ENCODE measurements at regions not wholly inside any gene's neighbourhood (a gene's known extent, or its start where the extent isn't known, plus 50 kb on each side); places are given as distances from the start of the nearest gene placed in this dataset.
"Not testable (repeated sequence)": the region's sequence is repeated elsewhere in the genome, so short reads cannot be mapped to it uniquely, and the experiment has no call there.

DNA sequence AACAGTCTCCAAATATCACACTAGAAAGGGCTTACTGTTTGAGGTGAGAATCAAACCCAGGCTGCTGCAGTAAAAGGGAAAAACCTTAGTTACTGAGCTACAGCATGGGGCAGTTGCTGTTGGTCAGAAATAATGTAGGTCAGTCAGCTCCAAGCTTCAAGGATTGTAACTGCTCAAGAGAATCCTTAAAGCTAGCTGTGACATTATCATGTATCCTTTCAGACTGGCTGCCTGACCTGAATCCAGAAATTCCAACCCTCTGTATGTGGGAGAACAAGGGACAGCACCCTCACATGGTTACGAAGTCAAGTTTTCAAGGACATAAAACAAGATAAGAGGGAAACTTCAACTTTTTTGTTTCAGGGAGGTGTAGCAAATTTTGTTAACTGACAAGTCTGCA is 365.9 kb upstream of the NPAP1 start:
- TF ChIP-seq, protein P1, sequence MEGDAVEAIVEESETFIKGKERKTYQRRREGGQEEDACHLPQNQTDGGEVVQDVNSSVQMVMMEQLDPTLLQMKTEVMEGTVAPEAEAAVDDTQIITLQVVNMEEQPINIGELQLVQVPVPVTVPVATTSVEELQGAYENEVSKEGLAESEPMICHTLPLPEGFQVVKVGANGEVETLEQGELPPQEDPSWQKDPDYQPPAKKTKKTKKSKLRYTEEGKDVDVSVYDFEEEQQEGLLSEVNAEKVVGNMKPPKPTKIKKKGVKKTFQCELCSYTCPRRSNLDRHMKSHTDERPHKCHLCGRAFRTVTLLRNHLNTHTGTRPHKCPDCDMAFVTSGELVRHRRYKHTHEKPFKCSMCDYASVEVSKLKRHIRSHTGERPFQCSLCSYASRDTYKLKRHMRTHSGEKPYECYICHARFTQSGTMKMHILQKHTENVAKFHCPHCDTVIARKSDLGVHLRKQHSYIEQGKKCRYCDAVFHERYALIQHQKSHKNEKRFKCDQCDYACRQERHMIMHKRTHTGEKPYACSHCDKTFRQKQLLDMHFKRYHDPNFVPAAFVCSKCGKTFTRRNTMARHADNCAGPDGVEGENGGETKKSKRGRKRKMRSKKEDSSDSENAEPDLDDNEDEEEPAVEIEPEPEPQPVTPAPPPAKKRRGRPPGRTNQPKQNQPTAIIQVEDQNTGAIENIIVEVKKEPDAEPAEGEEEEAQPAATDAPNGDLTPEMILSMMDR (IDR thresholded peaks at IDR 0.05): not testable (repeated sequence)
- not testable (repeated sequence) for TF ChIP-seq POLR2A (IDR thresholded peaks at IDR 0.05)

Measured in right lobe of liver (tissue), 4 donors.